Muscle layer of colon (tissue), 2 donors: ENCODE measurements at regions not wholly inside any gene's neighbourhood (a gene's known extent, or its start where the extent isn't known, plus 50 kb on each side); places are given as distances from the start of the nearest gene placed in this dataset.
"Not testable (repeated sequence)": the region's sequence is repeated elsewhere in the genome, so short reads cannot be mapped to it uniquely, and the experiment has no call there.

ENCODE experiments used
- H3K27ac ChIP-seq: one replicate; pipeline ENCODE4 v1.7.0; 2013; ENCODE audit warnings: low read depth, mild to moderate bottlenecking, low read length, moderate library complexity
- H3K27me3 ChIP-seq, 2 donors: one replicate each; pipeline ENCODE4 v1.7.0; 2013; ENCODE audit warnings: low read length in 2 of 2, mild to moderate bottlenecking in 2 of 2; ENCODE audit not compliant: insufficient read depth in 2 of 2, control insufficient read depth in 1 of 2
- H3K36me3 ChIP-seq: one replicate; pipeline ENCODE4 v1.7.0; 2013; ENCODE audit warnings: mild to moderate bottlenecking, low read length; ENCODE audit not compliant: insufficient read depth
- H3K4me1 ChIP-seq: one replicate; pipeline ENCODE4 v1.7.0; 2013; ENCODE audit warnings: mild to moderate bottlenecking, low read length; ENCODE audit not compliant: insufficient read depth
- H3K4me3 ChIP-seq, 2 donors: one replicate each; pipeline ENCODE4 v1.7.0; 2013; ENCODE audit warnings: low read length in 2 of 2, low read depth in 1 of 2, mild to moderate bottlenecking in 1 of 2, moderate library complexity in 1 of 2
- H3K9ac ChIP-seq: one replicate; pipeline ENCODE4 v1.7.0; 2013; ENCODE audit warnings: low read length
- H3K9me3 ChIP-seq: one replicate; pipeline ENCODE4 v1.7.0; 2013; ENCODE audit warnings: mild to moderate bottlenecking, low read length
- donor health status: abdominal sarcoma.
- donor health status: Adenocarcinoma of cecum.

DNA sequence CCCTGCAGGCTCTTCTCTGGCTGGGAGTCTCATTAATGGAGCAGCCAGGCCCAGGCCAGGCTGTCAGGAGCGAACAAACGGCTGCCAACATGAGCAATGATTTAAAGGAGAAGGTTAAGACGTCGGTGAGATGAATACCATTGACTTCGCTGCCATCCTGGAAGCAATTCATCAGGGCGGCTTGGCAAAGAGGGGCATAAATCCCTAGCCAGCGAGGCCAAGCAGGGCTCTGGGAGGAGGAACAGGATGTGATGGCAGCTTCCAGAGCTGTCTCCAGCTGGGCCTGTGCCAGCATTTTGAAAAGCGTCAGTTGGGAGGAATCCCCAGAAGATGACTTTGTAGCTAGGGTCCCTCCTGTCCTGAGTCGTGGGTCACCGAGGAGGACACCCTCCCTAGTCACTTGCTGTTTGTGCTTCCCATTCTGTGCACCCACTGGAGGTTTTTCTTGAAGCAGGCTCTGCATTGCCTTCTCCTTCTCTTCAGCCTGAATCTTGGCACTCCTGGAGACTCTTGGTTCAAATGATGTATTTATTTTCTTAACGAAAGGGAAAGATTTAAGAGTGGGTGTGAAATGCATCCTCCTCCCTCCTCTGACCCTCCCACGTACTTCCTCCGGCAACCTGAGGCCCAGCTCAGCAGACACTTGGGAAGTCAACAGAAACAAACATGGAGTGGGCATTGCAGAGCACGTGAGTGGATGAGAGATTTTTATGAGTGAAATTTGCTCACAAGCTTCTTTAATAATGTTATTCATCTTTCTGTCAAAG lies 476.3 kb upstream of the CADM1 start:
- Histone ChIP-seq H3K9ac (no peak overlapping the region), H3K27ac (no peak overlapping the region), H3K4me3 (no peak overlapping the region)

DNA sequence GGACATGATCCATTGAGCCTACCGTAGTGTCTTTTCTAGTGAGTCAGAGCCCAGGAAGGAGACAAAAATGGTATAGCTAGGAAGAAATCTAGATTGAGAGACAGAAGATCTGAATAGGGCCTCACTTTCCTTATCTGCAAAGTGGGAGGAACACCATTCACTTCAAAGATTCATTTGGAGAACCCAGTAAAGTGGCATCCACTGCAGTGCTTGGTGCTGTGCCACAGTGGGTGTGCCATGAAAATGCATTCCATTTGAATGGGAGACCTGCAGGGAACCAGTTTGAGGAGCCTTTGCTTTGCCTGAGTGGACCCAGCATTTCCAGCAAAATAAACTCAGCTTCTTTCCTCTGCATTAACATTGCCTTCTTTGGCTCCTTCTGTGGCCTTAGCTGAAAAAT lies 470.5 kb upstream of the CADM1 start:
- Histone ChIP-seq H3K9me3 (no peaks in the 10 kb centered on the region), H3K4me3 (no peak overlapping the region), H3K36me3 (no peaks in the 10 kb centered on the region), H3K9ac (no peak overlapping the region), H3K4me1 (peaks cover 13% of the 10 kb centered on the region), H3K27ac (no peak overlapping the region), H3K27me3 (no peaks in the 10 kb centered on the region)

More for the DNA sequence above, 476.3 kb upstream of the CADM1 start:
- no peaks in the 10 kb centered on the region for H3K9me3 ChIP-seq
- H3K27me3 ChIP-seq, result no peaks in the 10 kb centered on the region
- H3K4me1 ChIP-seq, result peaks cover 19% of the 10 kb centered on the region
- H3K36me3 ChIP-seq, result no peaks in the 10 kb centered on the region

DNA sequence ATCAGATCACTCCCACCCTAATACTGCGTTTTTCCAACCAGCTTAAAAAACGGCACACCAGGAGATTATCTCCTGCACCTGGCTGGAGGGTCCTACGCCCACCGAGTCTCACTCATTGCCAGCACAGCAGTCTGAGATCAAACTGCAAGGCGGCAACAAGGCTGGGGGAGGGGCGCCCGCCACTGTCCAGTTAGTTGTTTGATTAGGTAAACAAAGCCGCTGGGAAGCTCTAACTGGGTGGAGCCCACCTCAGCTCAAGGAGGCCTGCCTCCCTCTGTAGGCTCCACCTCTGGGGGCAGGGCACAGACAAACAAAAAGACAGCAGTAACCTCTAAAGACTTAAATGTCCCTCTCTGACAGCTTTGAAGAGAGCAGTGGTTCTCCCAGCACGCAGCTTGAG lies 463.0 kb upstream of the CADM1 start:
- H3K27me3 ChIP-seq, H3K4me1 ChIP-seq, H3K9ac ChIP-seq, H3K9me3 ChIP-seq, H3K4me3 ChIP-seq, H3K36me3 ChIP-seq, H3K27ac ChIP-seq: not testable (repeated sequence)

- Histone ChIP-seq H3K4me1 (peaks cover 9% of the 10 kb centered on the region), H3K27me3 (no peaks in the 10 kb centered on the region), H3K36me3 (no peaks in the 10 kb centered on the region), H3K4me3 (no peak overlapping the region), H3K9me3 (no peaks in the 10 kb centered on the region), H3K27ac (no peak overlapping the region), H3K9ac (no peak overlapping the region)
Observed at GRCh38 chr11:115965767-115966504, 461.7 kb upstream of the CADM1 start.

DNA sequence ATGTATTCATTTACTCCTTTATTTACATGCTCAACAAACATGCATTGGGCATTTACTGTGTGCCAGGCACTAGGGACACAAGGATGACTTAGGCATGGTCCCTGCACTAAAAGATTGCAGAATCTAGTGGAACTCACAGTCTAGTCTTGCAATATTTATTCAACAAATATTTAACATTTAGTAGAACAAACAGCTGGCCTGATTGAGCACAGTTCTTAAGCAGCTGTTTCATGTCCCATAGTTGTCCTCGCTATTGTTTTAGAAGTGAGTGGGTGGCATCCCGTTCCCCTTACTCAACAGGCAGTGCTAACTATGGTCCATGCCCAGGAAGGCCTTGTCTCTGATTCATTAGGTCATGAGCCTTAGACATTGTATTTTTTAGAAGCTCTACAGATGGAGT lies 459.9 kb upstream of the CADM1 start:
- Histone ChIP-seq H3K9me3 (no peaks in the 10 kb centered on the region), H3K27ac (no peak overlapping the region), H3K9ac (no peak overlapping the region), H3K36me3 (no peaks in the 10 kb centered on the region), H3K4me1 (peaks cover 9% of the 10 kb centered on the region), H3K4me3 (no peak overlapping the region), H3K27me3 (no peaks in the 10 kb centered on the region)

DNA sequence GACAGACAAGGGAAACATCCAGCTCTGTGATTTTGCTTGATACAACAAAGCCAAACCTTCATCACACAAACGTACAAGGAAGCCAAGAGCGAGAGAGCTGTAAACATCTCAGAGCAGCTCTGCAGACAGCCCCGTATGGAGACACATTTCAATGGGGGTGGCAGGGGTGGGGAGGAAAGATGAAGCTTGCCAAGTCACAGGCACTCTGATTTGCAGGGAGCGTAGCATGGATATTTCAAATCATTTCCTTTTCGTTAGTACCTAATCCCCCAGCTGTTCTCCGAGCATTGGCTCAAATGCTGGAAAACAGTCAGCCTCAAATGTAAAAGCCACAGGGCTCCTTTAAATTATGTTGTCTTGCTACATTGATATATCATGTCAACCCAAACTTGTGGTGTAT lies 458.9 kb upstream of the CADM1 start:
- Histone ChIP-seq H3K4me3 (peak overlapping the region in 1 of 2 donors; percentile 19), H3K27me3 (no peaks in the 10 kb centered on the region), H3K9ac (no peak overlapping the region), H3K9me3 (no peaks in the 10 kb centered on the region), H3K36me3 (no peaks in the 10 kb centered on the region), H3K27ac (no peak overlapping the region), H3K4me1 (peaks cover 9% of the 10 kb centered on the region)

DNA sequence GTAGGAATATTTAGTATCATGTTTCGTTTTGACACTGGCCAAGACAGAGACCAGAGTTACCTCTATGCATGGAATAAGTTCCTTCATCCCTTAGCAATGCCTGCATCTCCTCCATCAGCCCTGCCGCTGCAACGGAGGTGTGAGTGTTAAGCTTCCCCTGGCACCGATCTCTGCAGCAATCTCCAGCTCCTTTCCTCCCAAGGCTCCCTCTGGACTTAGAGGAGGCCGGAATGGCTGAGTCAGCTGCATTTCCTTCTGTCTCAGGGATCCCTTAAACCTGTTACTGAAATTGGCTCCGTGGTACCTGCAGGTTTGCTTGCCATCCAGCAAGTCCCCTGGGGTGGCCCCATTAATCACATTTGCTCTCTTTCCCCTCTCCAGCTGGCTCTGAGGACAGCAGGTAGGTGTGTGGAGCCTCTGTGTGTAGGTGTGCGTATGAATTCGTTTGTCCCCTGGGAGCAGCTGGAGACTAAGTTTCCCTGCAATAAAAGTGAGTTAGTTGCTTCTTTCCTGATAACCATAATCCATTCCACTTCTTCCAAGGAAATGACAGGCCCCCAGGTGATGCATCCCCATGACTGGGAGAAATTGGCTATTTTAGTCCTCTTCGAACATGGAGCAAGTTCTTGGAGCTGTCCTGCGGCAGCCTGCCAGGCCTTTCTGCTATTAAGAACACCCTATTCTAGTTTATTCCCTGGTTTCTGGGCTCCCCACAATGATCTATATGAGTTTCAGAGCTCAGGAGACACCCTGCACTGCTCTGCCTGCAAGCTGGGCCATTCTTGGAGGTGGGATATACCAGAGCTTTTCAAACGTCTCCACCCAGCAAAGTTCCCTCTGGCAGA lies 457.2 kb upstream of the CADM1 start:
- no peak overlapping the region for H3K9ac ChIP-seq
- no peak overlapping the region for H3K27ac ChIP-seq
- H3K4me3 ChIP-seq, result no peak overlapping the region
- no peaks in the 10 kb centered on the region for H3K36me3 ChIP-seq
- no peaks in the 10 kb centered on the region for H3K27me3 ChIP-seq
- H3K4me1 ChIP-seq, result peaks cover 9% of the 10 kb centered on the region
- no peaks in the 10 kb centered on the region for H3K9me3 ChIP-seq

GRCh38 chr11:115959081-115959486 lies 454.9 kb upstream of the CADM1 start:
- Histone ChIP-seq H3K27me3 (no peaks in the 10 kb centered on the region), H3K27ac (no peak overlapping the region), H3K9me3 (no peaks in the 10 kb centered on the region), H3K9ac (no peak overlapping the region), H3K4me3 (no peak overlapping the region), H3K36me3 (no peaks in the 10 kb centered on the region), H3K4me1 (peaks cover 9% of the 10 kb centered on the region)

- H3K27me3 ChIP-seq, result no peaks in the 10 kb centered on the region
- H3K4me1 ChIP-seq, result peaks cover 5% of the 10 kb centered on the region
- no peaks in the 10 kb centered on the region for H3K9me3 ChIP-seq
- no peak overlapping the region for H3K9ac ChIP-seq
- no peak overlapping the region for H3K27ac ChIP-seq
- H3K36me3 ChIP-seq, result no peaks in the 10 kb centered on the region
- H3K4me3 ChIP-seq, result no peak overlapping the region
Observed at GRCh38 chr11:115958089-115959000, 454.1 kb upstream of the CADM1 start.

DNA sequence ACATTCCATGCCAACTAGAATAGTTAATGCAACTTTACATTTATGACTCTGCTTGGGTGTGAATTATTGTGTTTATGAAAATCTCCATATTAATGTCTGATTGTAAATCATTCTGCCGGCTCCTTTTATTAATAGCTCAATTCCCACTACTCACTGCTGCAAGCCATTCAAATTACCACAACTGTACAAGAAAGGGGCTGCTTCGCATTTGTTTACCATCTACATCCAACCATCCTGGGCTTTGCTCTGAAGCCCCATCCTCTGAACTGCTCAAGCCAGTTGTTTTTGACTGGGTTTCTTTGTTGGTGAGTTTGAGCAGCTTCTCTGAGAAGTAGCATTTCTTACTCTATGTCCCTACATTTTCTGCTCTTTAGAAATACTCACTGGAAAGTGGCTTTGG lies 451.6 kb upstream of the CADM1 start:
- no peaks in the 10 kb centered on the region for H3K36me3 ChIP-seq
- H3K27ac ChIP-seq, result no peak overlapping the region
- no peaks in the 10 kb centered on the region for H3K4me1 ChIP-seq
- H3K4me3 ChIP-seq, result no peak overlapping the region
- H3K9ac ChIP-seq, result no peak overlapping the region
- H3K9me3 ChIP-seq, result no peaks in the 10 kb centered on the region
- H3K27me3 ChIP-seq, result no peaks in the 10 kb centered on the region
